Fibroblast of the conjunctiva (primary cell): ENCODE measurements at regions not wholly inside any gene's neighbourhood (a gene's known extent, or its start where the extent isn't known, plus 50 kb on each side); places are given as distances from the start of the nearest gene placed in this dataset.

Source experiments
- DNase-seq: peaks from one replicate; pipeline ENCODE4 v3.0.0-alpha.2; 2010; ENCODE audit warnings: low read depth

- DNase-seq = no peak
Observed at GRCh38 chr6:164214066-164214465, 799.5 kb downstream of the QKI start.

- no peak for DNase-seq
Observed at GRCh38 chr6:164211254-164211653, 796.7 kb downstream of the QKI start.

DNA sequence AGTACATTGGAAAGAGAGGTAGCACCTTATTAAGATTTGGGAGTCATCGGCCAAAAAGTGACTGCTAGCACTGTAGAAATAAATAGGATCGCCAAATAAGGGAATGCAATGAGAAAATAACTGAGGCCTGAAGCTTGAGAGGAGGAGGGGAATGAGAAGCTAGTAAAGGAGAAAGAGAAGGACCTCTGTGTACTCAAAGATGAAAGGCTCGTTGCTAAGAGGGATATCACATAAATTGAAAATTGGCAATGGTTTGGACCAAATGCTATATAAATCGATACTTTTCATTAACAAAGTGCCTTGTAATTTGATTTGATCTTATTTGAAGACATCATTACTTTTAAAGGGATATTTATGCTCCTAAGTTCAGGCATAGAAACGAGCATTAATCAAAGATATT is 796.3 kb downstream of the QKI start:
- no peak for DNase-seq

- DNase-seq = no peak
Observed at GRCh38 chr6:164210323-164210722, 795.8 kb downstream of the QKI start.

GRCh38 chr6:164208371-164208770 is 793.9 kb downstream of the QKI start:
- no peak for DNase-seq

- DNase-seq = no peak
Observed at GRCh38 chr6:164206807-164207423, 792.4 kb downstream of the QKI start.

- no peak for DNase-seq
Observed at GRCh38 chr6:164200071-164200470, 785.6 kb downstream of the QKI start.

DNA sequence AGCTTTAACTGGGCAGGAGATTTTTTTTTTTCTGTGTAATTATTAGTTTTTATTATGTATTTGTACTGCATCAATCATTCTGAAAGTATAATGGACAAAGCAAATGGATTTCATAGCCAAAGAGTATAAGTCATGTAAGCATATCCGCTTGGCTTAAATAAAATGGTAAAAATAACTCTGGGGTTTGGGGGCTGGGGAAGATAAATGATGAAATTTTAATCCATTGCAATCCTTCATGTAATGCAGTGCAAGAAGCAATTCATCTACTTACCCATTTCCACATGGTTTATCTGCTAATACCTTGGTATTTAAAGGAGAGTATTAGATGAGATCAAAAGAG is 781.4 kb downstream of the QKI start:
- DNase-seq = no peak

GRCh38 chr6:164195278-164195941 is 780.9 kb downstream of the QKI start:
- DNase-seq = no peak

GRCh38 chr6:164188861-164189260 is 774.3 kb downstream of the QKI start:
- DNase-seq = no peak

- no peak for DNase-seq
Observed at GRCh38 chr6:164185471-164185871, 771.0 kb downstream of the QKI start.

DNA sequence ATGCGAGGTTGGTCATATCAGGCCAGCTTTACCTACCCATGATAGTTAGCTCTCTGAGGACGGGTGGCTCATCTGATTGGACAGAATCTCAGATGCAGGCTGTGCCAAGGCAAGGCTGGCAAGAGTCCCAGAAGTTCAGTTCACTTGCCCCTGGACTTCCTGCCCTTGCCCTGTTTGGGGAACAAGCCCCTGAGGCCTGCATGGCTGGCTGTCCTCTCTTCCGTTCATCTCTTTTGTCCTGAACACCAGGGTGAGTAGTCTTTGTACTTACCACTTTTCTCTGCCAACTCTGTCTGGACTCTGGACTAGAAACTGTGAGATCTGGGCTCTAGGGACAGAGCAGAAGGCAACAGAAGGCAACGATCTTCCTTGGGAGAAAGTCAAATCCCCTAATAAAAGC is 769.9 kb downstream of the QKI start:
- DNase-seq = no peak

DNA sequence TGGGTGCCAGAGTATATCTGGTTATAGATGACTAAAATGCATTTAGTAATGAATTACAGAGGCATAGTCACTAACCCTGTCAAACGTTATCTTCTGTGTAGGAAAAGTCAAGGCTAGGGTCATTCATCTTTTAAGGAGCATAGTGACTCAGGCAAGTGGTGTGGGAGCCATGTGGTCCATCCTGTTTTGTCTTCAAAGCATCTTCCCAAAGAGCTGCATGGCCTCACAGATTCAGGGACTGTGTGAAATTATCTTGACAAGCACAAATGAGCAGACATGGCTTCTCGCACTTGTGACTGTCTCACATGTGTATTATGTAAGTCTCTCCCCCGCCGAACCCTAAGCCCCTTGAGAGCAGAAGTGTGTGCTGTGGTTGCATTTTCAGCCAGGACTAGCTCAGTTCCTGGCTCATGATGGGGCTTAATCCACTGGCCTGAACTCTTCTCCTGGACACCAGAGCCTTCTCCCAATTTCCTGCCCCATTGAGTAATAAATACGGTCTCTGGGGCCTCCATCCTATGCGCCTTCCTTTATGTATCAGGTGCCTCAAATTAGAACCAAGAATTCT is 769.1 kb downstream of the QKI start:
- no peak for DNase-seq

- no peak for DNase-seq
Observed at GRCh38 chr6:164178679-164179332, 764.3 kb downstream of the QKI start.

DNA sequence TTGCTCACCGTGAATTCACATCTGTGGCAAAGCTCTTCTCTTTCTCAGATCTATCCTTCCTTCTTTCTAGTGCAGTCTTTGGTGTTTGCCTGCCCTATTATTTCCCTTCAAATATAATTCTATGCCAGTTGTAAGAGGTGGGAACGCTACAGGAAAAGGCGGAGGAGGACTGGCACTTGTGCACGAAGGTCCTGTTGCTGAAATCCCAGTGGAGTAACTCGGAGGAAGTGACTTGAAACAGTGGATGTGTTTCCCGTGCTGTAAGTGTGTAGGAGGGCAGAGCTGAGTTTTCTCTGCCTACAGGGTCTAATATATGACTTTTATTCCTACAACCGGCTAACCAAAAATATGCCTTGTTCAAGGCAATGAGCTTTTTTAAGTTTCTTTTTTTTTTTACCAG is 754.8 kb downstream of the QKI start:
- DNase-seq = no peak

DNA sequence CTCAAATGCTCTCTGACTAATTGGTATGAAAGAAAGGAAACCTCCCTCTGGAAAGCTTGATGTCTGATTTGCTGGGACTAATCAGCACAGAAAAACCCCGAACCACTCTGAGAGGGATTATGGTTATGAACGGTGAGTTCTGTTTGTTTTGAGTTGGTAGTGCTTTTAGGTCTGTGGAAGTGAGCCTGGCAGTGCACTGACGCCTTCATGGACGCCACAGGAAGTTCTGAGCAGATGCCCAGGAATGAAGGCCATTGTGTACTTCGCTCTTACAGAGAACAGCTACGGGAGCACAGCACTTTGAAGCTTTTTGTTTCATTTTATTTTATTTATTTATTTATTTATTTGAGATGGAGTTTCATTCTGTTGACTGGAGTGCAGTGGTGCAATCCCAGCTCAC is 754.1 kb downstream of the QKI start:
- no peak for DNase-seq

- DNase-seq = no peak
Observed at GRCh38 chr6:164167873-164168405, 753.4 kb downstream of the QKI start.

- DNase-seq = no peak
Observed at GRCh38 chr6:164166996-164167395, 752.5 kb downstream of the QKI start.

- no peak for DNase-seq
Observed at GRCh38 chr6:164166515-164166914, 752.0 kb downstream of the QKI start.

GRCh38 chr6:164164876-164165275 is 750.4 kb downstream of the QKI start:
- no peak for DNase-seq

DNA sequence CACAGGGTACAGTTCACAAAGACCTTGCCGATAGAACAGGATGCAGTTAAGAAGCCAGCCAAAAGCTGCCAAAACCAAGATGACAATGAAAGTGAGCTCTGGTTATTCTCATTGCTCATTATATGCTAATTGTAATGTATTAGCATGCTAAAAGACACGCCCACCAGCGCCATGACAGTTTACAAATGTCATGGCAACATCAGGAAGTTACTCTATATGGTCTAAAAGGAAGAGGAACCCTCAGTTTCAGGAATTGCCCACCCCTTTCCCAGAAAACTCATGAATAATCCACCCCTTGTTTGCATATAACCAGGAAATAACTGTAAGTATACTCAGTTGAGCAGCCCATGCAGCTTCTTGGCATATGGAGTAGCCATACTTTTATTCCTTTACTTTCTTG is 748.7 kb downstream of the QKI start:
- DNase-seq = no peak

GRCh38 chr6:164159061-164159460 is 744.5 kb downstream of the QKI start:
- DNase-seq = no peak

- DNase-seq = no peak
Observed at GRCh38 chr6:164154588-164154987, 740.1 kb downstream of the QKI start.
